ENCODE measurements at regions not wholly inside any gene's neighbourhood (a gene's known extent, or its start where the extent isn't known, plus 50 kb on each side); places are given as distances from the start of the nearest gene placed in this dataset.

GRCh38 chr1:50275566-50275965, 147.7 kb downstream of the DMRTA2 start:
- Histone ChIP-seq H3K27me3 (ENCODE audit: control insufficient read depth in 2 of 2, insufficient read depth in 2 of 2, low read length in 2 of 2) (no peaks in the 10 kb centered on the region), H4K20me1 (replicated peaks; ENCODE audit: control insufficient read depth, extremely low read depth, insufficient read depth, low read length) (no peaks in the 10 kb centered on the region), H3K9me3 (replicated peaks; ENCODE audit: control insufficient read depth, insufficient read depth, low read length) (no peaks in the 10 kb centered on the region), H2AFZ (ENCODE audit: low read depth, low read length) (no peak overlapping the region), H3K9ac (replicated peaks; ENCODE audit: extremely low read depth, insufficient read depth, low read length) (no peak overlapping the region), H3K4me3 (replicated peaks in 1 of 3; ENCODE audit: insufficient read depth in 1 of 3, low read depth in 1 of 3, low read length in 3 of 3) (no peak overlapping the region), H3K4me1 (ENCODE audit: control insufficient read depth, extremely low read depth, insufficient read depth, low read length) (no peaks in the 10 kb centered on the region), H3K9me1 (replicated peaks; ENCODE audit: control insufficient read depth, extremely low read depth, insufficient read depth, low read length) (no peaks in the 10 kb centered on the region), H3K36me3 (ENCODE audit: control insufficient read depth in 2 of 2, extremely low read depth in 1 of 2, insufficient read depth in 2 of 2, low read length in 2 of 2) (no peaks in the 10 kb centered on the region), H3K27ac (ENCODE audit: insufficient read depth, low read depth, low read length) (no peak overlapping the region), H3K4me2 (ENCODE audit: insufficient read depth, low read length) (no peak overlapping the region), H3K79me2 (ENCODE audit: control insufficient read depth, insufficient read depth, low read length) (no peaks in the 10 kb centered on the region)
- FAIRE-seq (no peak), DNase-seq (ENCODE audit: low read depth, low spot score) (no peak)
- no peak for TF ChIP-seq CTCF (IDR thresholded peaks at IDR 0.05; ENCODE audit: extremely low read depth in 1 of 2, insufficient read depth in 1 of 2, low read depth in 1 of 2, low read length in 2 of 2)
- no peak for TF ChIP-seq EZH2 (IDR thresholded peaks at IDR 0.05; ENCODE audit: borderline replicate concordance, low read depth, low read length, severe bottlenecking)
- no peak for TF ChIP-seq MYC (IDR thresholded peaks at IDR 0.05; ENCODE audit: low read depth, low read length)
- TF ChIP-seq, protein P1, sequence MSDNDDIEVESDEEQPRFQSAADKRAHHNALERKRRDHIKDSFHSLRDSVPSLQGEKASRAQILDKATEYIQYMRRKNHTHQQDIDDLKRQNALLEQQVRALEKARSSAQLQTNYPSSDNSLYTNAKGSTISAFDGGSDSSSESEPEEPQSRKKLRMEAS (IDR thresholded peaks at IDR 0.05; ENCODE audit: insufficient read depth, insufficient read length): no peak
- no peak for TF ChIP-seq POLR2A (IDR thresholded peaks at IDR 0.05; ENCODE audit: low read depth, low read length)
- TF ChIP-seq GATA2 (IDR thresholded peaks at IDR 0.05; ENCODE audit: insufficient read depth, insufficient read length, low read depth, low read length): no peak
- TF ChIP-seq FOS (IDR thresholded peaks at IDR 0.05; ENCODE audit: borderline replicate concordance, insufficient read depth, low read length): no peak
- TF ChIP-seq POLR2AphosphoS5 (IDR thresholded peaks at IDR 0.05; ENCODE audit: insufficient read depth, low read depth, low read length): no peak
- no peak for TF ChIP-seq JUN (IDR thresholded peaks at IDR 0.05; ENCODE audit: borderline replicate concordance, insufficient read depth, insufficient read length, low read depth)
- dilution Hi-C loops (cut with MboI; ENCODE audit: extremely low pct_ligation_motif_present, low sequenced_read_pairs) (no loop called here), intact Hi-C loops (cut with micrococcal nuclease) (no loop called here)
- POLR2A ChIA-PET: no interaction called here
- CTCF ChIA-PET: no interaction called here
- BruUV-seq (replicated peaks): no TSS peak
